ENCODE measurements at regions not wholly inside any gene's neighbourhood (a gene's known extent, or its start where the extent isn't known, plus 50 kb on each side); places are given as distances from the start of the nearest gene placed in this dataset.

GRCh38 chr4:19009881-19010280 lies 988.3 kb upstream of the LCORL start:
- in situ Hi-C loops (cut with HindIII; ENCODE audit: extremely low pct_ligation_motif_present, low pct_unique_long_range_greater_than_20kb): no loop called here
- FAIRE-seq: no peak
- peaks cover 86% of the 10 kb centered on the region for H3K9me3 ChIP-seq (ENCODE audit: low read length)
- H3K4me2 ChIP-seq (ENCODE audit: low read depth, low read length): no peak overlapping the region
- no peaks in the 10 kb centered on the region for H3K27me3 ChIP-seq (ENCODE audit: control insufficient read depth in 1 of 2, insufficient read depth in 2 of 2, low read length in 2 of 2)
- no peak overlapping the region for H2AFZ ChIP-seq (ENCODE audit: low read length)
- H3K79me2 ChIP-seq (ENCODE audit: insufficient read depth, low read length): no peaks in the 10 kb centered on the region
- no TSS peak for BruUV-seq (replicated peaks)
- no peak overlapping the region for H3K9ac ChIP-seq (ENCODE audit: insufficient read depth, low read depth, low read length)
- H3K4me1 ChIP-seq (ENCODE audit: insufficient read depth, low read length): no peaks in the 10 kb centered on the region
- no peak for DNase-seq (ENCODE audit: low spot score)
- no peak overlapping the region for H3K27ac ChIP-seq (ENCODE audit: extremely low read length, insufficient read depth, low read length)
- intact Hi-C loops (cut with micrococcal nuclease; ENCODE audit: unreplicated experiment): no loop called here
- ATAC-seq: no peak
- 76% methylated on average over 2 of the region's 2 CpGs for WGBS (ENCODE audit: low lambda C conversion rate)
- no peak overlapping the region for H3K4me3 ChIP-seq (replicated peaks in 1 of 3; ENCODE audit: insufficient read depth in 1 of 3, low read depth in 2 of 3, low read length in 3 of 3)
- CTCF ChIA-PET (ENCODE audit: low intra/inter-chr PET ratio, low total read pairs): no interaction called here
- POLR2A ChIA-PET: no interaction called here
- H4K20me1 ChIP-seq (ENCODE audit: insufficient read depth, low read length): no peaks in the 10 kb centered on the region
- H3K36me3 ChIP-seq (replicated peaks in 1 of 2; ENCODE audit: control insufficient read depth in 1 of 2, insufficient read depth in 2 of 2, low read length in 2 of 2): no peaks in the 10 kb centered on the region
- TF ChIP-seq ZNF572 (CRISPR knock-in tag; IDR thresholded peaks at IDR 0.05) (no peak), ELF1 (CRISPR knock-in tag; IDR thresholded peaks at IDR 0.05) (no peak), YEATS2 (CRISPR knock-in tag; IDR thresholded peaks at IDR 0.05; ENCODE audit: borderline replicate concordance) (no peak), ZNF570 (CRISPR knock-in tag; IDR thresholded peaks at IDR 0.05; ENCODE audit: borderline replicate concordance) (no peak), BRD4 (CRISPR knock-in tag; IDR thresholded peaks at IDR 0.05) (no peak), RELA (CRISPR knock-in tag; IDR thresholded peaks at IDR 0.05) (no peak)

GRCh38 chr4:19005211-19005610 lies 983.7 kb upstream of the LCORL start:
- FAIRE-seq (no peak), ATAC-seq (no peak), DNase-seq (ENCODE audit: low spot score) (no peak)
- BruUV-seq (replicated peaks): no TSS peak
- no peaks in the 10 kb centered on the region for H4K20me1 ChIP-seq (ENCODE audit: insufficient read depth, low read length)
- no peaks in the 10 kb centered on the region for H3K79me2 ChIP-seq (ENCODE audit: insufficient read depth, low read length)
- in situ Hi-C loops (cut with HindIII; ENCODE audit: extremely low pct_ligation_motif_present, low pct_unique_long_range_greater_than_20kb): no loop called here
- H3K4me3 ChIP-seq (replicated peaks in 1 of 3; ENCODE audit: insufficient read depth in 1 of 3, low read depth in 2 of 3, low read length in 3 of 3): no peak overlapping the region
- no peaks in the 10 kb centered on the region for H3K36me3 ChIP-seq (replicated peaks in 1 of 2; ENCODE audit: control insufficient read depth in 1 of 2, insufficient read depth in 2 of 2, low read length in 2 of 2)
- no peak overlapping the region for H3K4me2 ChIP-seq (ENCODE audit: low read depth, low read length)
- intact Hi-C loops (cut with micrococcal nuclease; ENCODE audit: unreplicated experiment): no loop called here
- no peaks in the 10 kb centered on the region for H3K4me1 ChIP-seq (ENCODE audit: insufficient read depth, low read length)
- H3K9me3 ChIP-seq (ENCODE audit: low read length): peaks cover 84% of the 10 kb centered on the region
- no peak overlapping the region for H3K9ac ChIP-seq (ENCODE audit: insufficient read depth, low read depth, low read length)
- H3K27me3 ChIP-seq (ENCODE audit: control insufficient read depth in 1 of 2, insufficient read depth in 2 of 2, low read length in 2 of 2): no peaks in the 10 kb centered on the region
- POLR2A ChIA-PET: no interaction called here
- CTCF ChIA-PET (ENCODE audit: low intra/inter-chr PET ratio, low total read pairs): no interaction called here
- WGBS (ENCODE audit: low lambda C conversion rate): 0% methylated on average over 1 of the region's 1 CpG
- no peak overlapping the region for H2AFZ ChIP-seq (ENCODE audit: low read length)
- H3K27ac ChIP-seq (ENCODE audit: extremely low read length, insufficient read depth, low read length): no peak overlapping the region
- no peak for TF ChIP-seq BCLAF1 (IDR thresholded peaks at IDR 0.05)
- TF ChIP-seq KDM5B (CRISPR knock-in tag; IDR thresholded peaks at IDR 0.05; ENCODE audit: borderline replicate concordance): no peak
- TF ChIP-seq ZFP36L2 (CRISPR knock-in tag; IDR thresholded peaks at IDR 0.05): no peak
- TF ChIP-seq EP300 (IDR thresholded peaks at IDR 0.05; ENCODE audit: low read depth in 2 of 2, low read length in 2 of 2): no peak
- TF ChIP-seq EP300 (CRISPR knock-in tag; IDR thresholded peaks at IDR 0.05; ENCODE audit: borderline replicate concordance): no peak
- TF ChIP-seq NFIB (CRISPR knock-in tag; IDR thresholded peaks at IDR 0.05; ENCODE audit: borderline replicate concordance): no peak
- no peak for TF ChIP-seq ZSCAN22 (CRISPR knock-in tag; IDR thresholded peaks at IDR 0.05)
- TF ChIP-seq KLF6 (CRISPR knock-in tag; IDR thresholded peaks at IDR 0.05): no peak
- TF ChIP-seq PLSCR1 (CRISPR knock-in tag; IDR thresholded peaks at IDR 0.05; ENCODE audit: borderline replicate concordance): no peak
- no peak for TF ChIP-seq KLF11 (CRISPR knock-in tag; IDR thresholded peaks at IDR 0.05)
- no peak for TF ChIP-seq ZMYM4 (CRISPR knock-in tag; IDR thresholded peaks at IDR 0.05)
- no peak for TF ChIP-seq ZNF431 (CRISPR knock-in tag; IDR thresholded peaks at IDR 0.05; ENCODE audit: borderline replicate concordance, low read depth)
- TF ChIP-seq HES4 (CRISPR knock-in tag; IDR thresholded peaks at IDR 0.05; ENCODE audit: borderline replicate concordance): no peak

All from HepG2 (cell line).